Muscle of leg (tissue), 3 donors: ENCODE measurements at regions not wholly inside any gene's neighbourhood (a gene's known extent, or its start where the extent isn't known, plus 50 kb on each side); places are given as distances from the start of the nearest gene placed in this dataset.

ENCODE experiments used
- DNase-seq: peaks from one replicate; pipeline ENCODE4 v3.0.0; 2013
- H3K27ac ChIP-seq: one replicate; pipeline ENCODE4 v1.5.1; 2013; ENCODE audit warnings: mild to moderate bottlenecking, low read length, control low read depth
- H3K27me3 ChIP-seq: one replicate; pipeline ENCODE4 v1.6.1; 2013; ENCODE audit warnings: low read length; ENCODE audit not compliant: control insufficient read depth, insufficient read depth
- H3K36me3 ChIP-seq: one replicate; pipeline ENCODE4 v1.6.1; 2013; ENCODE audit warnings: low read length; ENCODE audit not compliant: control insufficient read depth, insufficient read depth
- H3K4me1 ChIP-seq: one replicate; pipeline ENCODE4 v1.6.1; 2013; ENCODE audit warnings: low read length; ENCODE audit not compliant: control insufficient read depth, insufficient read depth
- H3K4me3 ChIP-seq: one replicate; pipeline ENCODE4 v1.5.1; 2013; ENCODE audit warnings: low read length, control low read depth
- H3K9me3 ChIP-seq: replicated peaks from 2 replicates; pipeline ENCODE4 v1.6.1; 2013; ENCODE audit warnings: low read depth, low read length; ENCODE audit not compliant: control insufficient read depth
- WGBS: methylation state at CpG from one replicate; pipeline ENCODE4 v1.1.5; 2013; ENCODE audit warnings: missing lambda C conversion rate; ENCODE audit not compliant: insufficient coverage; 5-methylcytosine and 5-hydroxymethylcytosine counted together

DNA sequence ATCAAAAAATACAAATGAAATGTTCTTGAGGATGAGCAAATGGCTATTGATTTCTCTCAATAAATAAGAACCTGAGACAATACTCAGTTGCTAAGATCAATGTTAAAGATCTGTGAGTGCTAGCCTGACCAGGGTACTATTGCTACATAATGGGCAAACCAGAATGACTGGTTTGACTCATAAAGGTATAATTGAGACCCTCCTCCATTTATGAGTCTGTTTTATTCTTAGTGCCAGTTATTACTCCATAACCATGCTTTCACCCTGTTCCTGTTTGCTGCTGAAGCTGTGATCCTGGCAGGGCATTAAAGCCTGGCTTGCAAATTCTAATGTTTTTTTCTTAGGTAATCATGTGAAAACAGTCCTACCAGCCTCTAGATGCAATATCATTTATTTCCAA, 56.6 kb upstream of the PPM1B start:
- H3K9me3 ChIP-seq, result no peaks in the 10 kb centered on the region
- H3K4me1 ChIP-seq, result no peaks in the 10 kb centered on the region
- H3K27me3 ChIP-seq, result no peaks in the 10 kb centered on the region
- no peak for DNase-seq
- no peak overlapping the region for H3K4me3 ChIP-seq
- H3K36me3 ChIP-seq, result no peaks in the 10 kb centered on the region
- no peak overlapping the region for H3K27ac ChIP-seq

DNA sequence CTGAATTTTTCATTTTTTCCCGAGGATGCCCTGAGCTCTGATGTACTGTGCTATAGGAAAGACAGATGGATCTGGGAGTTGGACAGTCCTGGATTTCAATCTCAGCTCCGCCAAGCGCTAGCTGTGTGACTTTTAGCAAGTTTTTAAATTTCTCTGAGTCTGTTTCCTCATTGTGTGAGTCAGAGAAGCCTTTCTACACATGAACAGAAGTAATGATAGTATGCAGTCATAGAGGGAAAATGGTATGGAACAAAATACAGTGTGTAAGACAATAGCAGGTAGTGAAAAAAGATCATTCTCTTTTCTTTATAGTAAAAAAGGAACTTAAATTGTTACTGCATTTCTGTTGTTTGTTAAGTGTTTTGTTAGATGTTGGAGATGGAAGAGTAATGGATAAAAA, 52.4 kb upstream of the PPM1B start:
- Histone ChIP-seq H3K9me3 (no peaks in the 10 kb centered on the region), H3K4me3 (no peak overlapping the region), H3K27me3 (no peaks in the 10 kb centered on the region), H3K27ac (no peak overlapping the region), H3K4me1 (no peaks in the 10 kb centered on the region), H3K36me3 (no peaks in the 10 kb centered on the region)
- WGBS, result no CpG with 5 or more reads among the region's 3 CpGs
- DNase-seq, result no peak

DNA sequence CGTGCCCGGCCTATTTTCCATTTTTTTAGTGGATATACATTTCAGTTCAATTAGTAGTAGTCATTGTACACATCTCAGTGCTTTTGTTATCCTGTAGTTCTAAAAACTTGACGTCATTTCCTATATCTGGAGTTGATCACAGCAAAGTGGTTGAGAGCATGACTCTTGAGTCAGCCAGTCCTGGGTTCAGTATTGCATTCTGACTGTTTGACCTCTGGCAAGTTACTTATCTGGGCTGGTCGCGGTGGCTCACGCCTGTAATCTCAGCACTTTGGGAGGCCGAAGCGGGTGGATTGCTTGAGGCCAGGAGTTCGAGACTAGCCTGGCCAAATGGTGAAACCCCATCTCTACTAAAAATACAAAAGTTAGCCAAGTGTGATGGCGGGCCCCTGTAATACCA, 50.4 kb upstream of the PPM1B start:
- Histone ChIP-seq H3K4me3 (no peak overlapping the region), H3K9me3 (no peaks in the 10 kb centered on the region), H3K4me1 (no peaks in the 10 kb centered on the region), H3K27me3 (no peaks in the 10 kb centered on the region), H3K36me3 (no peaks in the 10 kb centered on the region), H3K27ac (no peak overlapping the region)
- 88% methylated on average over 6 of the region's 10 CpGs for WGBS
- no peak for DNase-seq
